ENCODE measurements at regions not wholly inside any gene's neighbourhood (a gene's known extent, or its start where the extent isn't known, plus 50 kb on each side); places are given as distances from the start of the nearest gene placed in this dataset.
"Not testable (repeated sequence)": the region's sequence is repeated elsewhere in the genome, so short reads cannot be mapped to it uniquely, and the experiment has no call there.

GRCh38 chr7:69282946-69283345 is 315.3 kb upstream of the AUTS2 start:
- Histone ChIP-seq H3K4me3 (no peak overlapping the region), H3K27me3 (no peaks in the 10 kb centered on the region), H3K9me3 (no peaks in the 10 kb centered on the region), H3K36me3 (no peaks in the 10 kb centered on the region)
- no peak for DNase-seq

- Histone ChIP-seq H3K9me3 (no peaks in the 10 kb centered on the region), H3K4me3 (no peak overlapping the region), H3K27me3 (no peaks in the 10 kb centered on the region), H3K36me3 (no peaks in the 10 kb centered on the region)
- peak; percentile 64 for DNase-seq
Observed at GRCh38 chr7:69283421-69283820, 314.9 kb upstream of the AUTS2 start.

GRCh38 chr7:69285854-69286253 is 312.4 kb upstream of the AUTS2 start:
- Histone ChIP-seq H3K27me3 (no peaks in the 10 kb centered on the region), H3K36me3 (no peaks in the 10 kb centered on the region), H3K4me3 (no peak overlapping the region), H3K9me3 (no peaks in the 10 kb centered on the region)
- DNase-seq: no peak

GRCh38 chr7:69295977-69296376 is 302.3 kb upstream of the AUTS2 start:
- Histone ChIP-seq H3K27me3 (no peaks in the 10 kb centered on the region), H3K9me3 (no peaks in the 10 kb centered on the region), H3K36me3 (no peaks in the 10 kb centered on the region), H3K4me3 (no peak overlapping the region)
- no peak for DNase-seq

GRCh38 chr7:69301253-69301652 is 297.0 kb upstream of the AUTS2 start:
- no peak overlapping the region for H3K4me3 ChIP-seq
- no peaks in the 10 kb centered on the region for H3K27me3 ChIP-seq
- H3K36me3 ChIP-seq: no peaks in the 10 kb centered on the region
- H3K9me3 ChIP-seq: no peaks in the 10 kb centered on the region
- DNase-seq: no peak

- Histone ChIP-seq H3K27me3 (no peaks in the 10 kb centered on the region), H3K9me3 (no peaks in the 10 kb centered on the region), H3K4me3 (no peak overlapping the region), H3K36me3 (no peaks in the 10 kb centered on the region)
- no peak for DNase-seq
Observed at GRCh38 chr7:69309601-69310000, 288.7 kb upstream of the AUTS2 start.

- Histone ChIP-seq H3K27me3 (no peaks in the 10 kb centered on the region), H3K36me3 (no peaks in the 10 kb centered on the region), H3K4me3 (no peak overlapping the region), H3K9me3 (no peaks in the 10 kb centered on the region)
- DNase-seq: no peak
Observed at GRCh38 chr7:69311489-69311888, 286.8 kb upstream of the AUTS2 start.

GRCh38 chr7:69313852-69314251 is 284.4 kb upstream of the AUTS2 start:
- H3K27me3 ChIP-seq, H3K36me3 ChIP-seq, DNase-seq, H3K9me3 ChIP-seq, H3K4me3 ChIP-seq: not testable (repeated sequence)

- Histone ChIP-seq H3K36me3 (no peaks in the 10 kb centered on the region), H3K27me3 (no peaks in the 10 kb centered on the region), H3K9me3 (no peaks in the 10 kb centered on the region), H3K4me3 (no peak overlapping the region)
- no peak for DNase-seq
Observed at GRCh38 chr7:69318794-69319193, 279.5 kb upstream of the AUTS2 start.

GRCh38 chr7:69328516-69328915 is 269.8 kb upstream of the AUTS2 start:
- Histone ChIP-seq H3K9me3 (no peaks in the 10 kb centered on the region), H3K27me3 (no peaks in the 10 kb centered on the region), H3K4me3 (no peak overlapping the region), H3K36me3 (no peaks in the 10 kb centered on the region)
- no peak for DNase-seq

- Histone ChIP-seq H3K27me3 (no peaks in the 10 kb centered on the region), H3K4me3 (no peak overlapping the region), H3K36me3 (no peaks in the 10 kb centered on the region), H3K9me3 (no peaks in the 10 kb centered on the region)
- DNase-seq: no peak
Observed at GRCh38 chr7:69334701-69335100, 263.6 kb upstream of the AUTS2 start.

GRCh38 chr7:69335331-69335730 is 262.9 kb upstream of the AUTS2 start:
- Histone ChIP-seq H3K9me3 (no peaks in the 10 kb centered on the region), H3K4me3 (no peak overlapping the region), H3K36me3 (no peaks in the 10 kb centered on the region), H3K27me3 (no peaks in the 10 kb centered on the region)
- no peak for DNase-seq

GRCh38 chr7:69336976-69337375 is 261.3 kb upstream of the AUTS2 start:
- Histone ChIP-seq H3K36me3 (no peaks in the 10 kb centered on the region), H3K27me3 (no peaks in the 10 kb centered on the region), H3K4me3 (no peak overlapping the region), H3K9me3 (no peaks in the 10 kb centered on the region)
- no peak for DNase-seq

- Histone ChIP-seq H3K9me3 (no peaks in the 10 kb centered on the region), H3K27me3 (no peaks in the 10 kb centered on the region), H3K4me3 (no peak overlapping the region), H3K36me3 (no peaks in the 10 kb centered on the region)
- no peak for DNase-seq
Observed at GRCh38 chr7:69338144-69338543, 260.1 kb upstream of the AUTS2 start.

GRCh38 chr7:69341288-69341687 is 257.0 kb upstream of the AUTS2 start:
- no peaks in the 10 kb centered on the region for H3K9me3 ChIP-seq
- no peaks in the 10 kb centered on the region for H3K36me3 ChIP-seq
- no peaks in the 10 kb centered on the region for H3K27me3 ChIP-seq
- no peak for DNase-seq
- no peak overlapping the region for H3K4me3 ChIP-seq

GRCh38 chr7:69342154-69342884 is 256.0 kb upstream of the AUTS2 start:
- no peaks in the 10 kb centered on the region for H3K9me3 ChIP-seq
- no peak for DNase-seq
- no peaks in the 10 kb centered on the region for H3K27me3 ChIP-seq
- H3K36me3 ChIP-seq: no peaks in the 10 kb centered on the region
- no peak overlapping the region for H3K4me3 ChIP-seq

GRCh38 chr7:69349291-69349690 is 249.0 kb upstream of the AUTS2 start:
- H3K4me3 ChIP-seq: no peak overlapping the region
- H3K9me3 ChIP-seq: no peaks in the 10 kb centered on the region
- no peak for DNase-seq
- H3K36me3 ChIP-seq: no peaks in the 10 kb centered on the region
- no peaks in the 10 kb centered on the region for H3K27me3 ChIP-seq

- no peaks in the 10 kb centered on the region for H3K27me3 ChIP-seq
- no peaks in the 10 kb centered on the region for H3K9me3 ChIP-seq
- H3K4me3 ChIP-seq: no peak overlapping the region
- no peak for DNase-seq
- no peaks in the 10 kb centered on the region for H3K36me3 ChIP-seq
Observed at GRCh38 chr7:69358163-69358821, 240.0 kb upstream of the AUTS2 start.

Data from MG63 (cell line).